KBM-7 (cell line): ENCODE measurements at regions not wholly inside any gene's neighbourhood (a gene's known extent, or its start where the extent isn't known, plus 50 kb on each side); places are given as distances from the start of the nearest gene placed in this dataset.
"Not testable (repeated sequence)": the region's sequence is repeated elsewhere in the genome, so short reads cannot be mapped to it uniquely, and the experiment has no call there.

Experiments used
- DNase-seq: peaks from one replicate; pipeline ENCODE4 v3.0.0-alpha.2; 2015
- in situ Hi-C: fragments of 300-500 bp; cut with MboI; formaldehyde crosslinking; loops from 2 replicates; pipeline ENCODE4 v1.14.3; 2020; ENCODE audit warnings: low sequenced_read_pairs, low pct_unique_long_range_greater_than_20kb, mixed read lengths

DNA sequence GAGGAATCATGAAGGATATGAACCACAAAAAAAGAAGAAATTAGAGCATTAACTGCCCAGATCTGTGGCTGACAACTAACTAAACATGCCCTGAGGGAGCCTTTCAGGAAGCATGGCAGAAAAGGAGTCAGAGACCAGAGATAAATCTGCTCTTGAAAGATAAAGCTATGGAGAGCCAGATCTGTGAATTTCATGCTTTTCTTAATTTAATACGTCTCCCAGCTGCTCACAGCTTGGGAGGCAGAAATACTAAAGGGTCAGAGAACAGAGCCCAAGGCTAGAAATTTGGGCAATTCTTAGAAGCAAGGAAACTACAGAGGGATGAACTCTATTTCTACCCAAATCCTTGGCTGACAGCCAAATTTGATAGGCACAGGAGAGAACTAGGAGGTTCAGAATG lies 223.0 kb upstream of the DPP10 start:
- in situ Hi-C loops: no loop called here
- DNase-seq: no peak

DNA sequence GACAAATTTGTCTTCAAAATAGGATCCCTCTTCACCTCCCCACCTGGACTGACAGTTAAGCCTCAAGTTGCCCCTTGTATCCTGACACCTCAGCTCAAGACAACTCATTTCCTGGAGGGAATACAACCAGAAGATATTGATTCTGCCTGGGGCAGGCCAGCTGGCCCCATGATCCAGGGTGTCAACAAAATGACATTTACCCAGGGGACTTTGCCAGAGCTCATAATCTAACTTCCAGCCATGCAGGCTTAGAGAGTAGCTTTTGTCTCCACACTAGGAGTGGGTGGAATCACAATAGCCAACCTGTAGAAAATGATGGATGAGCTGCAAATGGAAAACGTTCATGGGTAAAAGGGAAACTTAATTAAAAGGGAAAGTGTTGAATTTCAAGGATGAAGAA lies 220.1 kb upstream of the DPP10 start:
- in situ Hi-C loops: no loop called here
- DNase-seq: no peak

DNA sequence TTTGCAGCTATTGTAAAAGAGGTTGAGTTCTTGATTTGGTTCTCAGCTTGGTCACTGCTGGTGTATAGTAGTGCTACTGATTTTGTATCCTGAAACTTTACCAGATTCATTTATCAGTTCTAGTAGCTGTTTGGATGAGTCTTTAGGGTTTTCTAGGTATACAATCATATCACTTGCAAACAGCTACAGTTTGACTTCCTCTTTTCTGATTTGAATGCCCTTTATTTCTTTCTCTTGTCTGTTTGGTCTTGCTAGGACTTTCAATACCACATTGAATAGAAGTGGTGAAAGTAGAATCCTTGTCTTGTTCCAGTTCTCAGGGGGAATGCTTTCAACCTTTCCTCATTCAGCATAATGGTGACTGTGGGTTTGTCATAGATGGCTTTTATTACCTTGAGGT lies 210.5 kb upstream of the DPP10 start:
- DNase-seq: no peak
- in situ Hi-C loops: no loop called here

DNA sequence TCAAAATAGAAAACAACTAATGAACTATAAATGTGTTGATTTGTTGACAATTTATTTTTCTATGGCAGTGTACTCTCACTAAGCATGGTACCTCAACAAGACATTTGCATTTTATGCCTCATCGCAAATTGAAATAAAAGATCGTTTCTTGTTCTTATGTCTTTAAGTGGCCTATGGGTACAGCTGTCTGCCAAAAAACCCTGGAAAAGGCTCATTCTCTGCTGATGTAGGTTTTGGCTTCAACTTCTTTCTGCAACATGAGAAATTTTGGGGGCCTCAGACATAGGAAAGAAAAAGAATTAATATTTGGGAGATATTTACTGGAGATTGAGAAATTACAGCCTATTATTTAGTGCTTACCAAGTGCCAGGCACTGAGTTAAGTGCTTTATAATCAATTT lies 205.1 kb upstream of the DPP10 start:
- in situ Hi-C loops: no loop called here
- DNase-seq: no peak

DNA sequence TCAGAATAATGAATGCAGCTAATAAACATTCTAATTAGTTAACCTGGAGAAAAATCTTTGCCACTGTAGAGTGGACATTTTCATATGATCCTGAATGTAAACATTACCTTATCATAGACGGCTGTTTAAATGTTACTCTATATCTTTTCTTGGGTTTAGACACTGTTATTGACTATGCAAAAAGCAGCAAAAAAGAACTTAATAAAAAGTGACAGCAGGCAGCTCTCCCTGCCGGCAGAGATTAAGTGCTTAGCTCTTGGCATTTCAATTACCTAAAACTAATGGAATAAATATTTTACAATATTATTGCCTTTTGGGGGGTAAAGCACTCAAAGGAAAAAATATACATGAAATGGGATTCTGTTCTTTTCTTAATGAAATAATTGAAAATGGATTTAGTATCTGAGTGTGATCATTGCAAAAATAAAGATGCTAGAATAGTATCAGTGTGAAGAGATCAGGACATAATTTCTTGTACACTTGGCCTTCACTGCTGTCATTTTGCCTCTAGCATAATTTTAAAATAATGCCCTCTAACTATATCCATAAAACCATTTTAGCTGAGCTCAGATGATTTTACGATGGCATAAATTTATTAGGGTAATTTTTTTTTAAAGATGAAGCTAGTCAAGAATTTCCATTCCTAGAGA lies 203.4 kb upstream of the DPP10 start:
- in situ Hi-C loops: no loop called here
- DNase-seq: no peak

DNA sequence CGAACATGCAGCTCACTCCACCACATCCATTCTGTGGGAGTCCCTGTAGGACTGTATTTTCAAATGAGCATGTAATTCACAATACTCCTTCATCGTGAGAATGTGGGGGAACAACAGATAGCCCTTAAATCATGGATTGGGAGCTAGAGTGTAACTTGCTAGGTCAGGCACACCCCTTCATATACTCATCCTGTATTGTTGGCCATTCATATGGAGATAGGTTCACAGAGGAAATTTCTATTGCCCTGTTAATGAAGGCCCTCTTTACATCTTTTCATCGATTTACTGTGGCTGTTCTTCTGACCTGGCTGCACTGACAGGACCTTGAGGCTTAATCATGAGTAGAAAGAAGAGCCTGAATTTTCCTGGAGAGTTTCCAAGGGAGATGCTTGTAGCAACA lies 193.8 kb upstream of the DPP10 start:
- no peak for DNase-seq
- in situ Hi-C loops: no loop called here

DNA sequence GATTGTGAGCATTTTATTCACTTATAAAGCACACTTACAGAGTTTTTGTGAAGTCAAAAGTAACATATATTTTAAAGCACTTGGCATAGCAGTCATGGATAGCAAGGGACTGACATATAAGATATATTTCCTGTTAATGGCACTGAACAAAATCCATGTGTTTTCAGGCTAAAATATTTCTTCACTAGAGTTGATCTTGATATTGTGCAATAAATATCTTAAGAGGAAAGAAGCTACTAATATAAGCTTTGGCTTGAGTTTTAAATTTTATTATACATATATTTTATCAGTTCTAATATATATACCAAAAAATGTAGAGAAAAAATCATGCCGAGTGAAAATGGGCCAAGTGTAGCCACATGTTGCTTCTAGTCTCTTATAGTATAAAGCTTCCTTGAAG lies 189.7 kb upstream of the DPP10 start:
- in situ Hi-C loops: no loop called here

DNA sequence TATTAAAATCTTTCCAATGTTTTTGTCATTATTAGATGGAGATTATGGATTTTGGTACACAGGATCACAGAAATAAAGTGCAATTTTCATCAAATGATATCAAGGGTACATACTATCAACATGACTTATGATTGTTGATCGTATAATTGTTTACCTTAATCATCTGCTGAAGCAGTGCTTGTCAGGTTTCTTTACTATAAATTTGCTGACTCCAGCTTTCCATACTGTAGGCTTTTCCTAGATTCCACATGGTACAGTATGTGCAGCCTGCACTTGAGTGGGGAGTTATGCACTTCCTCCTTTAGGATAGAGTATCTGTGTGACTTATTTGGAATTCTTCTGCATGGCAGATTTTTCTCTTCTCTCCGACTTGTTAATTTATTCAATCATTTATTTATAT lies 187.6 kb upstream of the DPP10 start:
- DNase-seq: no peak
- in situ Hi-C loops: no loop called here

More for the DNA sequence above, 189.7 kb upstream of the DPP10 start:
- DNase-seq: no peak

DNA sequence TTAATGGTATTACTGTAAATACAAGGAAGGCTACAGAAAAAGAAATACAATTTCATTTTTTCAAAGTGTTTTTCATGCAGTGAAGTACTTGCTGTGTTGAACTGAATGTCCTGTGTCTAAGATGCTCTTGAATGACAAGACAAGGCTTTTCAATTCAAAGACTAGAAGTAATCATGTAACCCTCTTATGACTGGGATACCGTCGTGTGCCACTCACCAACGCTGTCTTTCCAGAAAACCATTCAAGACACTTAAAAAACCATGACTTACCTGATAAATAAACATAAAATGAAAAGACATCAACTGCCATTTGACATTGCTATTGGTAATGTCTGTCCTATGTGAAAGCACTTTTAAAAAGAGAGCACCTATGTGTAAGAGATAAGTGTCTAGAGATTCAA lies 183.1 kb upstream of the DPP10 start:
- in situ Hi-C loops: no loop called here
- no peak for DNase-seq

DNA sequence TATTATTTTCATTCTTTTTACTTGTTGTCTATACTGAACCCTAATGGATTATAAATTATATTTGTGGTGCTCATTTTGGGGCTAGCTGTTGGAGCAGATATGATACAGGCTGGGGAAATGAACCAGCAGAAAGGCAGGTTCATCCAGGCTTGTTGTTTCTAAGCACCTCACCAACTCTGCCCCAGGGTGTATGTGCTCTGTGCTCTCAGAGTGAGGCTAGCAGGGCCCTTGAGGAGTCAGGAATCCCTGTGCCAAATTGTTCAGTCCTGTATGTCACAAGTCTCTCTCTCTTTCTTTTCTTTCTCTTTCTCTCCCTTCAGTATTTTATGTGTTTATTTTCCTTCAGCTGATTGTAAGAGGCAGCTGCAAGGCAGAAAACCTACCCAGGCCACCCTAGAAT lies 181.1 kb upstream of the DPP10 start:
- no peak for DNase-seq
- in situ Hi-C loops: no loop called here

DNA sequence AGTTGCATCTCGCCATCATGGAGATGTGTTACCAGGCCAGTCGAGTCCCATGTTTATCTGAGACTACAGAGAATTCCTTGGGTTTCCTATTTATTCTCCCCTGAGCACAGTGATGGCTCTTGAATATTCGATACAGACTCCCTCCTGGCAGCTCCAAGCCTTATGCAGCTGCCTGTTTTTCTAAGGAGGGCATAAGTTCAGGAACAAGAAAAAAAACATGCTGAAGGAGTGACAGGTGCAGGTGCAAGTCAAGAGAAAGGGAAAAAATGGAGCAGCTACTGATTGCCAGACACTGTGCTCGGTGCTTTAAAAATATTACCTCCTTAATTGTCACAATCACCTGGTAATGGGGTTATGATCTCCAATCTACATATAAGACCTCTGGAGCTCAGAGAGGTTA lies 177.2 kb upstream of the DPP10 start:
- no peak for DNase-seq
- in situ Hi-C loops: no loop called here

DNA sequence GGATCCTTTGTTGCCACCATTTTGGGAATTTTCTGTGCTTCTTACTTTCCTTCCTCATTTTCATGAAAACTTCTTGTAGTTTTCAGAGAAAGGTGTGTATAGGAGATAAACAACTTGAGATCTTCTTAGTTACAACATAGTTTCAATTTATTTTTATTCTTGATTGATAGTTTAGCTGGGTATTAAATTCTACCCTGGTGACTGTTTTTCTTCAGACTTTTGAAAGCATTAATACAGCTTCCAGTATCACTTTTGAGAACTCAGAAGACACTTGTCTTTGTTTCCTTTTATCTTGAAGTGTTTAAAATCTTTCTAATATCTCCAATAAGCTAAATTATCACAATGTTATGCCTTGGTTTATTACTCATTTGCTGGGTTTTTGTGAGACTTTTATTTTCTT lies 167.5 kb upstream of the DPP10 start:
- in situ Hi-C loops: no loop called here
- no peak for DNase-seq

DNA sequence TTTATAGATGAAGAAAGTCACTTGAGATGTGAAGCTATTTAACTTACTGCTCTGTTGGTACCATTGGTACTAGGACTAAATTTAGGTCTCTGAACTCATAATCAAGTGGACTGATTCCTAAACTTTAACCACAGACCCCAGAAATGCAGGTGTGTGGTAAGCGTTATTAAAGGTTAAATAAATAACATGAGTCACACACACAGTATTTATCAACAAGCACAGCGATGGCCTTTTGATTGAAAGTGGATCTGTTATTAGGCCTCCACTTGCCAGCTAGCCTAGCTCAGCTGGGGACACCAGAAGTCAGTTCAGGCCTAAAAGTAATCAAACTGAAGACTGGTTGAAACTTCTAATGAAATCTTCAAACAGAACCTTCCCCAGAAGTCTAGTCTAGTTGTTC lies 161.3 kb upstream of the DPP10 start:
- DNase-seq: no peak
- in situ Hi-C loops: no loop called here

DNA sequence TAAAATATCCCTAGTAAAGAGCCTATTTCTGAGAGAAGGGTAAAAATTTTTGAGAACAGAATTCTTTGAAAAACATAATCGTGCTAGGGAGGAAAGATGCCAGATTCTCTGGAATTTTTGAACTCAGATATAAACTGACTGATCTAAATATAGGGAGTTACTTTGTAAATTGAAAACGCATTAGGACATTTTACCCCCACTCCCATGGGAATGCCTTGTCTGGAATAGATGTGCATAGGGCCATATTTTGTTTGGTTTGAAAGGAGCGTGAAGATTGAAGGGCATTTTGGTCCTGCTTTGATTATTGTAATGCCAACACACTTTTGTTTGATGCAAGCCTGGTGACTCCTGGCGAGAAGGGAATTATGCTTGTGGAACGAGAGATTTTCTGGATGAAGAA lies 158.7 kb upstream of the DPP10 start:
- in situ Hi-C loops: no loop called here
- no peak for DNase-seq

DNA sequence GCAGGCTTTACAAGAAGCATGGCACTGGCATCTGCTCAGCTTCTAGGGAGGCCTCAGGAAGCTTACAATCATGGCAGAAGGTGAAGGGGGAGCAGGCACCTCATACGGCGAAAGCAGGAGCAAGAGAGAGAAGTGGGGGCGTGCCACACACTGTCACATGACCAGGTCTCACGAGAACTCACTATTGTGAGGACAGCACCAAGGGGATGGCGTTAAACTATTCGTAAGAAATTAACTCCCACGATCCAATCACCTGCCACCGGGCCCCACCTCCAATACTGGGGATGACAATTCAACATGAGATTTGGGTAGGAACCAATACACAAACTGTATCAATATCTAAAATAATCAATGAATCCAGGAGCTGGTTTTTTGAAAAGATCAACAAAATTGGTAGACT lies 156.0 kb upstream of the DPP10 start:
- in situ Hi-C loops: no loop called here
- no peak for DNase-seq

DNA sequence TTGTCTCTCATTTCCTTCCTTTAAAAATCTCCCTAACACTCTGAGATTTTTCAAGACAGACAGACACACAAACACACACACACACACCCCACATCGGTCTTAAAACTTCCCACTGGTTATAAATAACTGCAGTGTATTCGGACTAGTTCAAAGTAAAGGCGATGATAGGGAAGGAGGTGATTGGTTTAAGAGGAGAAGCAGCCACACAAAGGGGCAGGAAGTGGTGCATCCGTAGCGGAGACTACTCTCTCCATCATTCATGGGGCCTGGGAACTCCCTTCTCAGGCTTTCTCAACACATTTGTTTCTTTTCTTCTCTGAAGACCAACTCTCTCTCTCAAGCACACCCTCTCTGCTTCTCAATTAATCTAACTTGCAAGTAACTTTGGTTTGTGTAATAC lies 149.1 kb upstream of the DPP10 start:
- in situ Hi-C loops: no loop called here

DNA sequence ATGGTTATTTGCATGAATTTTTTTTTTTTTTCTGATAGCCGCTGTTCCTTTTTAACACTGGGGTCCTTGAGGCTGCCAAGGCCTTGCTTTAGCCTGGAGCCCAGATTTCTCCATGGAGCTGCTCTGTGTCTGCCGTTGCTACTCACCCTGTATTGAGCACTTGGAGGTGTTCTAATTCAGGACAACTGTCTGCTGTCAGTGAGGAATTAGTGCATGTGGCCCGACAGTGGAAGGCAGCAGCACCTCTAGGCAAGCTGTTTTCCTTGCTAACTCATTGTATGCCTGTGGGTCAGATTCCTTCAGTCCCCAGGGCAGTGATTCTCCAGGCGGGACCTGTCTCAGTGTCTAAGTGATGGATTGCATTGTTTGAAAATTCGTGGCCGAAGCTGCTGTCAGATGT lies 147.7 kb upstream of the DPP10 start:
- in situ Hi-C loops: no loop called here
- DNase-seq: no peak

More for the DNA sequence above, 149.1 kb upstream of the DPP10 start:
- DNase-seq: no peak

DNA sequence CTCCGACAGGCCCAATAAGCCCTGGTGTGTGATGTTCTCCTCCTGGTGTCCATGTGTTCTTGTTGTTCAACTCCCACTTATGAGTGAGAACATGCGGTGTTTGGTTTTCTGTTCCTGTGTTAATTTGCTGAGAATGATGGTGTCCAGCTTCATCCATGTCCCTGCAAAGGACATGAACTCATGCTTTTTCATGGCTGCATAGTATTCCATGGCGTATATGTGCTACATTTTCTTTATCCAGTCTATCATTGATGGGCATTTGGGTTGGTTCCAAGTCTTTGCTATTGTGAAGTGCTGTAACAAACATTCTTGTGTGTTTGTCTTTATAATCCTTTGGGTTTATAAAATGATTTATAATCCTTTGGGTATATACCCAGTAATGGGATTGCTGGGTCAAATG lies 142.1 kb upstream of the DPP10 start:
- DNase-seq, in situ Hi-C loops: not testable (repeated sequence)

DNA sequence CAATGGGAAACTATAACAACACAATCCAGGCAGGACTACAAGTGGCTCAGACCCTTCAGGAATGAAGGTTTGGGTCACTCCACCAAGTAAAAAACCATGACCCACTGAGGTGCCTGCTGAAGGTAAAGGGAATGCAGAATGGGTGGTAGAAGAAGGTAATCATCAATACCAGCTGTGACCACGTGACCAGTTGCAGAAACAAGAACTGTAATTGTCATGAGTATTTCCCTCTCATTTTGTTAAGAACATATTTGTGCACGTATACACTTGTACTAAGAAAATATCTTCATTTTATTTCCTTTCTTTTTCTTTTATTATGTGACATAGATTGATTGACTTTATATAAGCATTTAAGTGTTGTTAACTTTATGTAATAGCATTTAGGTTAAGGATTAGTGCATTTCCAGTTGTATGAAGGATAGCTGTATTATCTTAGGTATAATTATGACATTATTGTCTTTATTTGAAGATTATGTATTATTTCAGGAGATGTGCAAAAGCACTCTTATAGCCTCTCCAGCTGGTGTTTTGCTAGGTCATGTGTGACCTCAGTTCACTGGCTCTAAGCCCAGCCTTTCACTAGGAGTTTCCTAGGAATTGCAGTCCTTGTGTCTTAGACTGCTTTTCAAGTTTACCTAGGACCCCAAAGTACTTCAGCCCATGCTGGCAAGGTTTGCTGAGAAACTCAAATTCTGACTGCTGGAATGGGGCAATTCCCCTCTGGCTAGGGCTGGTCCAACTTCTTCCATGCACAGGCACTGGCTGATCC lies 125.7 kb upstream of the DPP10 start:
- DNase-seq: no peak
- in situ Hi-C loops: no loop called here

DNA sequence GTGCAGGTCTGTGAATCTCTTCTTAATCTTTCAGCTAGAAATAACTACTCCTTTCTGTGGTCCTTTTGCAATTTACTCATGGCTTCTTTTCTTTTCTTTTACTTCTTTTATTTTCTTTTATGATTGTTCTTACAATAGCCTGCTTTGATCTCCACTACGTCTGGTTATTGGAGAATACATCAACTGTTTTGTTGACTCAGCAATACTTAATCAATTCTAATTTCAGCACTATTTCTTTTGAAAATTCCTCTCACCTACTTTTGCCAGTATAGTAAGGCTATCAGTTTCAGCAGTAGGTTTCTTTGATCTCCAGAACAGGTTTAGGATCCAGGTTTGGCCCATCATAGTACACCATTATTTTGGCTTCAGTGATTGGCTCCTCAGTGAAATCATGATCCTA lies 111.8 kb upstream of the DPP10 start:
- in situ Hi-C loops: no loop called here
- no peak for DNase-seq

DNA sequence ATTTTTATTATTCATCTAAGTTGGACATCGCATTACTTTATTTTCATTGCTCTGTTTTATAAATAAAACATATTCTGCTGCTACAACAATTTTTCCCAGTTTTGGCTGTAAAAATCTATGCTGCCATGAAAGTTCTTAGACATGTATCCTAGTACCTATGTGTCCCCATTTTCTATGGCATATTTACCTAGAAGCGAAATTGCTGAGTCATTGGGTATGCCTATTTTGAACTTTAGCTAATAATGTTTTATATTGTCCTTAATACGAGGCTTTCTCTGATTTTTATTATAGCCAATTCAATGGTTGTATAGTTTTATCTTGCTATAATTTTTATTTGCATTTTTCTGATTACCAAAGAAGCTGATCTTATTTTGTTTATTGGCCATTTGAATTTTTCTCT lies 110.5 kb upstream of the DPP10 start:
- in situ Hi-C loops: no loop called here
- no peak for DNase-seq
